ENCODE measurements at regions not wholly inside any gene's neighbourhood (a gene's known extent, or its start where the extent isn't known, plus 50 kb on each side); places are given as distances from the start of the nearest gene placed in this dataset.

GRCh38 chr17:73815474-73815873, 171.2 kb upstream of the SDK2 start:
- DNase-seq = no peak

GRCh38 chr17:73819440-73820395, 175.5 kb upstream of the SDK2 start:
- DNase-seq = no peak

GRCh38 chr17:73820686-73821448, 176.6 kb upstream of the SDK2 start:
- peak; percentile 10 for DNase-seq

- no peak for DNase-seq
Measured at GRCh38 chr17:73821665-73822064, 177.4 kb upstream of the SDK2 start.

DNA sequence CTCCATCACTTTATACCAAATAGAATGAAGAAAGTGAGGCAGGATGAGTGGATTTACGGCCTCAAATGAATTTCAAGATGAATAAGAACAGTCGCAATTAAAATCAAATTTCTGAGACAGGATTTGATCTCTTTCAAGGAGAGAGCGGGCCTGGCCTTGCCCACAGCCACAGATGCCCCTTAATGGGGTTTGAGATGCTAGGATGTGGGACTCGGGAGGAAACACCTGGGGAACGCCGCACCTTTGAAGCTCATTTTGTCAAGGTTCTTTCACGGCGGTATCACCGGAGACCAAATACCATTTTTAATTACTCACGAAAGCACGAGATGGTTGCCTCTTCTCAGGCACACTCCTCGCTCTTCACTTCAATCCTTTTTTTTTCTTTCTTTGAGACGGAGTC, 178.1 kb upstream of the SDK2 start:
- DNase-seq = no peak

DNA sequence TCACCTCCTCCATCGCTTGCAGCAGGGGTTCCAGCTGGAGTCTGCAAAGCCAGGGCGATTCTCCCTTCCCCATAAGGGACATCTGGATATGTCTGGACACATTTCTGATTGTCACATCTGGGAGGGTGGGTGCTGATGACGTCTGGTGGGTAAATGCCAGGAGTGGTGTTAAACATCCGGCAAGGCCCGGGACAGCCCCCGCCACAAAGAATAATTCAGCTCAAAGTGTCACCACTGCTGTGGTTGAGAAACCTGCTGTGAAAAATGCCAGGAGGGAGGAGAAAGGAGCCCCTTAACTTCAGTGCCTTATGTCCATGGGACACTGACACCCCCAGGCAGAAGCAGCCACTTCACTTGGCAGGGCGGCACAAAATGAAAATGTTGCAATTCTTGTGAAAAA, 179.4 kb upstream of the SDK2 start:
- no peak for DNase-seq

DNA sequence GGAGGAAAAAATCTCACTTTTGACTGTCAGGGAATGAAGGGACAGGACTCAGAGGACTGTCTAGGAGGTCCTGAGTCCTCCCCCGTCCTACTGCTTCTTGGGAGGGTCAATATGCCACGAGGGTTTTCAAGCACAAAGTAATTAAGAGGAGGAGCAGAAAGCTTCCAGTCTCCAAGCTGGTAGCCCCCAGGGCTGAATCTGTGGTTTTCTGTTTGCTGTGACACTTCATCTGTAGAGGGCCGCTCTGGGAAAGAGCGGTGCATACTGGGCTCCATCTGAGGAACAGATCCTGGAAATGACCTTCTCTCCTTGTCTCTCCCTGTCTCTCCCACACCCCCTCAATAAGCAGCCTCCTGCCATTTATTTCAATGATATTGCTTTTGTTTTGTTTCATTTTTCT, 180.1 kb upstream of the SDK2 start:
- no peak for DNase-seq

GRCh38 chr17:73826181-73826871, 182.1 kb upstream of the SDK2 start:
- no peak for DNase-seq

- no peak for DNase-seq
Measured at GRCh38 chr17:73826872-73827228, 182.6 kb upstream of the SDK2 start.

DNA sequence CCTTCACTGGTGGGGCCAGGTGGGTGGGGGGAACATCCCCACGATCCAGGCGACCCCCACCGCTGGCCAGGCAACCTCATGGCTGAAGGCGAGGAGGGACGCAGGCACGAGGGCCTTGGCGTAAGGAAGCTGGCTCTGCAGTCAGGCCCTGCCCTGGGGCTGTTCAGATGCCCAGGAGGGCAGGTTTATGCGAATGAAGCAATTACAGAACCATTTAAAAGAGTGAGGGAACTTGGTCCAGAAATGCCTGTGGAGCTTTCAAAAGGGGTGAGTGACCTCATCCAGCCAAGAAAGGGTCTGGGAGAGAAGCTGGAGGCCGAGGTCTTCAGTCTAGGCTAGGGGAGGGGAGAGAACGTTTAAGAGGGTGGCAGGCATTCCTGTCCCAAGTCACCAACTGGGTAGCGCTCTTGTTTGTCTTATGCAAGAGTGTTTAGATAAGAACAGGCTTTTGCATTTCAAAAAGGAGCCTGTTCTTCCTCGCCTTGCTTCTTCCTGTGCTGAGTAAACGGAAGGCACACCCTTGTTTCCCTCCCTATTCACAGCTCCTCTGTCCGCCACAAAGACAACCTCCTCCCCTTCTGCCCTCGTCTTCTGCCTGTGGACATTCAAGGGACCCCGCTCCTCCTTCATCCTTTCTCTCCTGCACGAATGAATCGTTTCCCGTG, 183.5 kb upstream of the SDK2 start:
- no peak for DNase-seq

DNA sequence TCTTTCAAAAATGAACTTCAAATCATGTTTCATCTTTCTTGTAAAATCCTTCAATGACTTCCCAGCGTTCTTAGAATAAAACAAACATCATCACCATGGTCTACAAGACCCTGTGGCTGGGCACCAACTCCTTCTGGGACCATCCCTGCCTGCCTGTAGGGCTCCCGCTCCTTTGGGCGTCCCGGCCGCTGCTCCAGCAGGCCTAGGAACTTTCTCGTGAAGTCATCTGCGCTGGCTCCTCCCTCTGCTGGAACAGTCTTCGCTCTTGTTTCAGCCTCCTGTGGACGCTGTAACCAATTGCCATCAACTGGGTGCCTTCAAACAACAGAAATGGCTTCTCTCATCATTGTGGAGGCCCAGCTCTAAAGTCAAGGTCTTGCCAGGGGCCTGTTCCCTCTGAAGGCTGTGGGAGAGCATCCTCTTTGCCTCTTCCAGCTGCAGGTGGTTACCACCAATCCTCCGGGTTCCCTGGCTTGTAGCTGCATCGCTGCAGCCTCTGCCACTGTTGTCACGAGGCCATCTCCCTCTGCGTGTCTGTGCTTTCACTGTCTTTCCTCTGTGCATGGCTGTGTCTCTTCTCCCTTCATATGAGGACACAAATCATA, 185.5 kb upstream of the SDK2 start:
- DNase-seq = no peak

DNA sequence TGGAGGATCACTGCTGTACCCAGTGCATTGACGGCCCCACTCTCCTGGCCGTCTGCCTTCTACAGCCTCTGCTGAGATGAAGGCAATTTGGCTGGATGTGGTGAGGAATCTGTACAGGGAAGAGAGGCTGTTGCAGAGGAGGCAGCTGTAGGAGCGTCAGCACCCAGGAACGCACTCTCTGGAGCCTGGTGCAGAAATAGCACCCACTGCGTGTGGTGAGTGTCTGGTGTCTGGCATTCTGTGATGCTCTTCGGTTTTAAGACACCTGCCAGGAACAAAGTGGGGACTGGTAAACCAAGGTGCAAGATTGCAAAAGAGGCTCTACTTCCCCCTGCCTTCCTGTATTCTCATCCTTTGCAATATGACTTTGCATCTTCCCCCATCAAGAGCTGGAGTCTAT, 187.5 kb upstream of the SDK2 start:
- DNase-seq = no peak

DNA sequence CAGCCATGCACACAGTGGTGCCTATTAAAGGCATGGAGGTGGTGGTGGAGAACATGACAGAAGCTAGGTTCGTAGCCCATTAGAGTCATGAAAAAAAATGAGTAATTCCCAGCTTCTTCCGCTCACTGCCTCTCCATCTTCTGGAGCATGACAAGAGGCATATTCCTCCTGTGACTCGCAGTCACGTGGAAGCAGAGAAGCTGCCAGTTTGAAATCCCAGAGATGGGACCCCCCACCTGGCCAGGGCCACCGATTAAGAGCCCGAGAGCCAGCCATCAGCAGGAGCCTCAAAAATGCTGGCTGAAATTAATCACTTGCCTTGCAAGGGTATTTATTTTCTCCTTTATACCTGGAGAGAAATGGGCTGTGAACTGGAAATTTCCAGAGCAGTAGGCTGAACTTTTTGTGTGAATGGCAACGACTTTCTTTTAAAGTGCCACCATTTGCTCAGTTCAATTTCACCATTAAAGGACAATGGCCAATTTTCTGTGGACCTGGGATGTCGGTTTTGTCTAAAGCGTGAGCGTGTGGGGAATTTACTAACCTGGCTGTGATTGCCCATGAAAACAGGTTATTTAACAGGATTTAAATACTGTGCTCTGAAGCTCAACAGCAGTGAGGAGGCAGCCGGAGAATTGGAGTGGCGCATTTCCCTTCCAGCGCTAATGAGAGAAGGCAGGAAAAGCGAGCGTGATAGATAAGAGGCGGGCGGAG, 189.7 kb upstream of the SDK2 start:
- no peak for DNase-seq

GRCh38 chr17:73834684-73835343, 190.6 kb upstream of the SDK2 start:
- DNase-seq = no peak

DNA sequence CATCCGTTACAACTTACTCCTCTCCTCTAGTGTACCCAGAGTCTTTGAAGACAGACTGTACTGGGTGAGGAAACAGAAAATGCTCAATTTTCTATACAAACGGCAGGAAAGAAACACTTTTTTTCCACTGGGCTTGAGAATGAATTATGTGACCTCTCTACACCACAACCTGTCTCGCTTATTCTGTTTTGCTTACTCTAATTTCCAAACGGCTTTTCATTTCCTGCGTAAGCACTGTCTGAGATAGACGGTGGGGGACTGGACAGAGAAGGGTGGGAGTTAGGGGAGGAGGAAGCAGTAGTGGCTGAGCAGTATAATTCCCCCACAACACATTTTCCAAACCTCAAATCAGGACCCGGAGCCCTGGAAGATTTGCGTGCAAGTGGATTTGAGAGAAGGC, 191.4 kb upstream of the SDK2 start:
- no peak for DNase-seq

GRCh38 chr17:73838815-73839214, 194.6 kb upstream of the SDK2 start:
- no peak for DNase-seq

DNA sequence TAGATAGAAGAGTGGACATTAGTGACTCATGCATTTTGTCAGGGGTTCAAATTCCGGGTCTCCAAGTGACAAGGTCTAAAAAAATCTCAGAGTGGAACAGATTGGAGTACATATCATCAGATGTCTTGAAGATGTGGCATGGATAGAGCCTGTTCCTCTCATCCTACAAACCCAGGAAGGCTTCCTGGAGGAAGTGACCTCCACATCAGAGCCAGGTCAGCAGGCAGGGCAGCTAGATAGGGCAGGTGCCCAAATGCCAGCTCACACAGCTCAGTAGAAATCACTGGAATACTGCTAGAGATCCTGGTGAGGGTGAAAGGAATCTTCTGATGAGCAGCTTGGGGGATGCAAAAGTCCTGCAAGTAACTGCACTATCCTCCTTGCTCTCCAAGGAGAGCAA, 196.6 kb upstream of the SDK2 start:
- no peak for DNase-seq

GRCh38 chr17:73841431-73842060, 197.3 kb upstream of the SDK2 start:
- DNase-seq = no peak

GRCh38 chr17:73847952-73848351, 203.7 kb upstream of the SDK2 start:
- no peak for DNase-seq

DNA sequence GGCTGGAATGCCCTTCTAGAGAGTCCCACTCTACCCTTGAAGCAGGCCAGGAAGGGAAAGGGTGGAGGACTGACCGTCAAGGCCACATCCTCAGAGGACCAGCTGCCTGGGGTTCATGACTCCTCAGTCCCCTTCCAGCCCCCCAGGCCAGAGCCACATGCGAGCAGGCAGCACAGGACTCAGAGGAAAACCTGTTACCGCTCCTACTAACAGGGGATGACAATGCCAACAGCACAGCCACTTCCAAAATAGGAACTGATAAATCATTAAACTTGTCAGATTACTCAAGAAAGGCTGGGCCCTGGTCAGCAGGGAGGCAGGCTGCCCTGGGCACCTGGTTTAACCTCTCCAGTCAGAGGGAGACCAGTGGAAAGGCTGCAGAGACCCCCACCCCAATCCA, 206.2 kb upstream of the SDK2 start:
- DNase-seq = no peak
